WERI-Rb-1 (cell line): ENCODE measurements at regions not wholly inside any gene's neighbourhood (a gene's known extent, or its start where the extent isn't known, plus 50 kb on each side); places are given as distances from the start of the nearest gene placed in this dataset.

Source experiments
- DNase-seq: peaks from one replicate; pipeline ENCODE4 v3.0.0-alpha.2; 2020
- H3K27ac ChIP-seq: fragments of 250-450 bp; sonication (Bioruptor Pico); 2 replicates; pipeline ENCODE4 v1.5.1; 2020; ENCODE audit warnings: mild to moderate bottlenecking, moderate library complexity
- H3K27me3 ChIP-seq: fragments of 250-450 bp; sonication (Bioruptor Pico); 2 replicates; pipeline ENCODE4 v1.5.1; 2021; ENCODE audit warnings: mild to moderate bottlenecking, low read depth, moderate library complexity; ENCODE audit not compliant: insufficient read depth, severe bottlenecking
- H3K36me3 ChIP-seq: fragments of 250-450 bp; sonication (Bioruptor Pico); 2 replicates; pipeline ENCODE4 v1.5.1; 2020; ENCODE audit warnings: mild to moderate bottlenecking, moderate library complexity
- H3K4me3 ChIP-seq: 2 replicates; pipeline ENCODE4 v1.5.1; 2011; ENCODE audit warnings: low read depth, mild to moderate bottlenecking, control low read depth, low read length
- H3K9me3 ChIP-seq: fragments of 250-450 bp; sonication (Bioruptor Pico); 2 replicates; pipeline ENCODE4 v1.5.1; 2021; ENCODE audit warnings: mild to moderate bottlenecking, moderate library complexity; ENCODE audit not compliant: severe bottlenecking
- CTCF ChIP-seq: IDR thresholded peaks from 2 replicates; pipeline ENCODE4 v1.5.1; 2011; ENCODE audit warnings: low read depth, mild to moderate bottlenecking, control low read depth, inconsistent platforms, low read length

DNA sequence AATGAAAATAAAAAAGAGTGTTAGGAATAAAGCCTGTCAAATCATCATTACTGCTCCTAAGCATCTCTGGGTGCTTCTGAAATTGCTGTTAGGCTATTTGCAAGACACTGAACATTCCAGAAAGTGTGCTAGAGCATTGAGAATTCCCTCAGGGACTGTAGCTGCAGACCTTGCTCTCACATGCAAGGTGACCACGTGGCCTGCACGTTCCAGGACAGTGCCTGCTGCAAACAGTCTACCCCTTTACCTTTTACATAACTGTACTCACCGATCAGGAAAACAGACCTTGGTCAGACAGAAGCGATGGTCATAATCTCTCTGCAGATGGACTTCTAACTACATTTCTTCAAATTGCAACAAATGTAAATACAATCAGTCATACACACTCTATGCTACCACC, 164.5 kb downstream of the PSMG1 start:
- no peak for TF ChIP-seq CTCF
- Histone ChIP-seq H3K27me3 (no peaks in the 10 kb centered on the region), H3K9me3 (no peaks in the 10 kb centered on the region), H3K36me3 (no peaks in the 10 kb centered on the region), H3K27ac (no peak overlapping the region), H3K4me3 (no peak overlapping the region)
- no peak for DNase-seq

- Histone ChIP-seq H3K27me3 (no peaks in the 10 kb centered on the region), H3K27ac (no peak overlapping the region), H3K9me3 (no peaks in the 10 kb centered on the region), H3K4me3 (no peak overlapping the region), H3K36me3 (no peaks in the 10 kb centered on the region)
- no peak for TF ChIP-seq CTCF
- DNase-seq = no peak
Observed at GRCh38 chr21:39016740-39017315, 166.4 kb downstream of the PSMG1 start.

- H3K27me3 ChIP-seq = no peaks in the 10 kb centered on the region
- no peak overlapping the region for H3K4me3 ChIP-seq
- H3K9me3 ChIP-seq = no peaks in the 10 kb centered on the region
- H3K27ac ChIP-seq = no peak overlapping the region
- TF ChIP-seq CTCF = no peak
- no peak for DNase-seq
- no peaks in the 10 kb centered on the region for H3K36me3 ChIP-seq
Observed at GRCh38 chr21:39014747-39015146, 168.5 kb downstream of the PSMG1 start.

DNA sequence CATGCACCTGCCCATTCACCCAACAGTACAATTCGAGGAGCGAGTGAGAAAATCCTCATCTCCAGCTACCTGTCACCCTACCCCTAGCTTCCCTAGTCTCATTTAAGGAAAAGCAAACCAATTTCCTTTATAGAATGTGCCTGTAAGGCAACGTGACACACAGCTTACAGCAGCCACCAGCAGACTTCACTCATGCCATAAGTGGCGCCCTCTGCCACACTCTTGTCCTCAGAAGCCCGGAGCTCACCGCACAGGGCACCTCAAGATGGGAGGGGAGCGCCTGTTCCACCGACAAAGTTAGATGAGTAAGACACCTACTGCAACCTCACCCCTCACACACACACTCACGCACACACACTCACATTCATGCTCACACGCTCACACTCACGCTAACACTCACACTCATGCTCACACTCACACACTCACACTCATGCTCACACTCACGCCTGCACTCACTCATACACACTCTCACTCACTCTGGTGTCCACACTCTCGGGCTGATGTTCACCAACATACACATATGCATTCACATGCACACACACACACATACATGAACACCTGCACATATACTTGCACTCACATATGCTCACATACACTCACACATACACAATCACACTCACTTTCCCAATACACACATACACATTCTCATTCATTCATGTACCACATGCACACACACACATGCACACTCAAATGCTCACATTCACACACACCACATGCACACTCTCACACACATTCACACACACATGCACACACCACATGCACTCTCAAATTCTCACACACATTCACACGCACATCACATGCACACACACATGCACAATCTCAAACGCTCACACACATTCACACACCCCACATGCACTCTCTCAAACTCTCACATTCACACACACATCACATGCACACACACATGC, 170.7 kb downstream of the PSMG1 start:
- Histone ChIP-seq H3K9me3 (no peaks in the 10 kb centered on the region), H3K36me3 (no peaks in the 10 kb centered on the region), H3K27ac (no peak overlapping the region), H3K27me3 (no peaks in the 10 kb centered on the region), H3K4me3 (no peak overlapping the region)
- TF ChIP-seq CTCF = no peak
- DNase-seq = no peak

- H3K27ac ChIP-seq = no peak overlapping the region
- no peak for TF ChIP-seq CTCF
- H3K9me3 ChIP-seq = no peaks in the 10 kb centered on the region
- H3K27me3 ChIP-seq = no peaks in the 10 kb centered on the region
- DNase-seq = no peak
- H3K4me3 ChIP-seq = no peak overlapping the region
- no peaks in the 10 kb centered on the region for H3K36me3 ChIP-seq
Observed at GRCh38 chr21:39011911-39012310, 171.3 kb downstream of the PSMG1 start.
